Adipocyte (in vitro differentiated cells): ENCODE measurements at regions not wholly inside any gene's neighbourhood (a gene's known extent, or its start where the extent isn't known, plus 50 kb on each side); places are given as distances from the start of the nearest gene placed in this dataset.

ENCODE experiments used
- DNase-seq: peaks from one replicate; pipeline ENCODE4 v3.0.0-alpha.2; 2015; ENCODE audit warnings: low read depth
- H3K27me3 ChIP-seq: replicated peaks from 2 replicates; pipeline ENCODE4 v1.7.0; 2013; ENCODE audit warnings: mild to moderate bottlenecking, low read length, moderate library complexity; ENCODE audit not compliant: control insufficient read depth, insufficient read depth
- H3K36me3 ChIP-seq: 2 replicates; pipeline ENCODE4 v1.7.0; 2013; ENCODE audit warnings: low read length, mild to moderate bottlenecking, moderate library complexity; ENCODE audit not compliant: control insufficient read depth, insufficient read depth, severe bottlenecking
- H3K4me1 ChIP-seq: 2 replicates; pipeline ENCODE4 v1.7.0; 2013; ENCODE audit warnings: mild to moderate bottlenecking, low read length, moderate library complexity; ENCODE audit not compliant: control insufficient read depth, insufficient read depth
- H3K4me3 ChIP-seq: 2 replicates; pipeline ENCODE4 v1.7.0; 2013; ENCODE audit warnings: mild to moderate bottlenecking, low read length, moderate library complexity
- H3K9ac ChIP-seq: 2 replicates; pipeline ENCODE4 v1.7.0; 2013; ENCODE audit warnings: mild to moderate bottlenecking, low read length, moderate library complexity
- H3K9me3 ChIP-seq: 2 replicates; pipeline ENCODE4 v1.7.0; 2013; ENCODE audit warnings: mild to moderate bottlenecking, low read length, moderate library complexity; ENCODE audit not compliant: control insufficient read depth

DNA sequence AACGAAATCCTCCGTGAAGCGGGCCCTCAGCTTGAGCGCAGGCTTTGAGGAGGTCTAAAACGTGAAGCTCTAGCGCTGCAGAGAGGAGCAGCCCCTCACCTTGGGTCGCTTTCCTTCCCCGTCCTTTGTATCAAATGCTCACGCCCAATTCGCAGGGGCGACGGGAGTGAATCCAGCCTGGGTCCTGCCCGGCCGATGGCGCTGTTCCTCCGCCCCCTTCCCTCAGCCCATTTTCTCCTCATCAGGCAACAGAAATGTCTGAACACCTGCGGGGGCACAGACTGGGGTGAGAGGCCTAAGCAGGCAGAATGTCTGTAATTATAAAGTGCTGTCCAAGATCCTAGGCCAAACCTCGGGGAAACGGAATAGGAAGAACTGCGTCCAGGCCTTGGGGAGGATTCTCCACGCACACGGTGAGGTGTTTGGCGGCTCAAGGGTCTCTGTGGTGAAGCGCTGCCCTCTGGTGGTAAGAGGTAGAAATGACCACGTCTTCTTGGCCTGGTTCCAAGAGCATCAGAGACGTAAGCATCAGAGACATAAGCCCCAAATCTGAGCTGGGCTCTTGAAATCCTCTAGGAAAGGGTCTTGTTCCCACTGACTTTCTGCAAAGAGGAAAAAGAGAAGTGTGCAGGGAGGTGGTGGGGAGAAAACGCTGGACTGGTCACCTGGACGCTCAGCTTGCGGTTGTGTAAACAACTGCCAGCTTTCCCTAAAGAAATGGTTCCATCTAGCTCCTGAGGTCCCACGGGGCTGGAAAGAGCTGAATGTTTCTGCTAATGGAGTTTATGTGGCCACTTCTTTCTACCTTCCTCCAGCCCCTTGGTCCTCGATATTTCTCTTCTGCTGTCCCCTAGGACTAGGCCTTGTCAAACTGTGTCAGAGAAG is 92.1 kb upstream of the CD53 start:
- no peak overlapping the region for H3K4me3 ChIP-seq
- no peaks in the 10 kb centered on the region for H3K36me3 ChIP-seq
- H3K27me3 ChIP-seq = peaks cover 39% of the 10 kb centered on the region
- no peaks in the 10 kb centered on the region for H3K4me1 ChIP-seq
- DNase-seq = peak; percentile 58
- no peak overlapping the region for H3K9ac ChIP-seq
- H3K9me3 ChIP-seq = no peaks in the 10 kb centered on the region

DNA sequence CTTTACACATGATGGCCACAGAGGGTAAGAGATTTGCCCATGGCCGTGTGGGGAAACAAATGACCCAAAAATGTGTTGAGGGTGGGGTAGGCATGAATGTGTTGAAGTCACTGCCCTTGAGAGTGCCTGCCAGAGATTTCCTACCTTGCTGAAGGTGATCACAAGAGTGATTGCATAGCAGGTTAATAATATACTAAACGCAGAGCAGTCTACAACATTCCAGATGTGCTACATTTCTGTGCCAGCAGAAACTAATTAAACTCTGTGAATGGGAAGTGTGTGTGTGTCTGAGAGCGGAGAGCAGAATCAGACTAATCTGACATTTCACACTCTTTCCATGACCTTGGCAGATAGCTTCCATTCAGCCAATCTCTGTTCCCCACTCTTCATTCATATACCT is 93.3 kb upstream of the CD53 start:
- H3K36me3 ChIP-seq = no peaks in the 10 kb centered on the region
- H3K4me3 ChIP-seq = no peak overlapping the region
- no peak for DNase-seq

DNA sequence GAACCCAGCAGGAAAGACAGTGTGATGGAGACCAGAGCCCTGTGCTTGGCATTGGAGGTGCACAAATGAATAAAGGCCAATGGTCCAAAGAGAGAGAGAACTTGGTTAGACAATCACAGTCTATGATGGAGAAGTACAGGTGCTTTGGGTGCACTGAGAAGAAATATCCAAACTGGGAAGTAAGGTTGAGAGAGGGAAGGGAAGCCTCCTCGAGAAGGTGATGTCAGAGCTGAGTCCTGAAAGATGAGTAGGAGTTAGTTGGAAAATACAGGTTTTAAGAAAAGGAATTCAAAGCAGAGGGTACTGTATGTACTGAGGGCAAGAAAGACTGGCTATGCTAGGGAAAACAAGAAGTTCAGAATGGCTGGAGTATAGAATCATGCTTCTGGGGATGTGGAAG is 94.1 kb upstream of the CD53 start:
- Histone ChIP-seq H3K4me3 (no peak overlapping the region), H3K9ac (no peak overlapping the region), H3K4me1 (no peaks in the 10 kb centered on the region), H3K9me3 (no peaks in the 10 kb centered on the region), H3K27me3 (peaks cover 31% of the 10 kb centered on the region), H3K36me3 (no peaks in the 10 kb centered on the region)
- no peak for DNase-seq

More for the DNA sequence above, 93.3 kb upstream of the CD53 start:
- no peaks in the 10 kb centered on the region for H3K4me1 ChIP-seq
- no peaks in the 10 kb centered on the region for H3K9me3 ChIP-seq
- peaks cover 33% of the 10 kb centered on the region for H3K27me3 ChIP-seq
- H3K9ac ChIP-seq = no peak overlapping the region

DNA sequence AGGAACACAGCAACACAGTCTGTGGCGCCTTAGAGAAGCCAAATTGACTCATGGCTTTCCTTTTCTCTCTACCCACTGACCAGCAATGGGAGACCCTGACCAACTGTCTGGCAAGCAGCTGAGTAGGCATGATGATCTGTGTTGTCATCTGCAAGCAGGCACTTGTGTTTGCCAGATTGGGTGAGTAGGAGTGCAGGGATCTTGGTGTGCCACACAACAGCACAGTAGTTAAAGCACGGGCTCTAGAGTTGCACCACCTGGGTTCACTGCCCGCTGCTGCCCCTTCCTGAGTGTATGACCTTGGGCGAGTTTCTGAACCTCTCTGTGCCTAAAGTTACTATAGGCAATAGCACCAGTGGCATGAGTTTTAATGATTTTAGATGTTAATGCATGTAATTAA is 95.7 kb upstream of the CD53 start:
- H3K9ac ChIP-seq = no peak overlapping the region
- peaks cover 45% of the 10 kb centered on the region for H3K27me3 ChIP-seq
- no peak overlapping the region for H3K4me3 ChIP-seq
- H3K36me3 ChIP-seq = no peaks in the 10 kb centered on the region
- H3K9me3 ChIP-seq = no peaks in the 10 kb centered on the region
- no peak for DNase-seq
- H3K4me1 ChIP-seq = no peaks in the 10 kb centered on the region

DNA sequence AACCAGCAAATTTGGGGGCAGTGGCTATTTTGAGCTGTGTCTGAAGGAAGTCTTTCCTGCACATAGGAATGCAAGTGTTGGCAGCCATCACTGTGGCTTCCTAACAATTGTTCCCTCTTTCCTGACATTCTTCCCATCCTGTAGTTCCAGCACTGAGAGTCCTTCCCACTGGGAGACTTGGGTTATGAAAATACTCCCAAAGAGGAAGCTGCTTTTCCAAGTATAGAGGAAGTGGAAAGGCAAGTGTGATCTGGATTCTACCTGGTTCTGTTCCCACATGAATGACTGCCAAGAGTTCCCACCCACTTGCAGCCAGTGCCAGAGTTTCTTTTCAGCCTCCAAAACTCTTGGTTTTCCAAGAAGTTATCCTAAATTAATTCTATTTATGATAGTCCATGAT is 98.5 kb upstream of the CD53 start:
- Histone ChIP-seq H3K4me3 (no peak overlapping the region), H3K9ac (no peak overlapping the region), H3K4me1 (no peaks in the 10 kb centered on the region), H3K27me3 (peaks cover 52% of the 10 kb centered on the region), H3K9me3 (no peaks in the 10 kb centered on the region), H3K36me3 (no peaks in the 10 kb centered on the region)
- no peak for DNase-seq

DNA sequence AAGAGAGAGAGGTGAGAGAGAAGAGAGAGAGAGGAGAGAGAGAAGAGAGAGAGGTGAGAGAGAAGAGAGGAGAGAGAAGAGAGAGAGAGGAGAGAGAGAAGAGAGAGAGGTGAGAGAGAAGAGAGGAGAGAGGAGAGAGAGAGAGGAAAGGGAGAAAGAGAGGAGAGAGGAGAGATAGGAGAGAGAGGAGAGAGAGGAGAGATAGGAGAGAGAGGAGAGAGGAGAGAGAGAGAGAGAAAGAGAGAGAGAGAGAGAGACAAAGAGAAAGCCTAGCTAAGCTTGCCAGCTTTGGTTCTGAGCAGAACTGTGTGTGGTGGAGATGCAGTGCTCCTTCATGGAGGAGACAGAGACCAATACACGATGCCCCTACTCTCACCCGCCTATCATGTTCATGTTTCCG is 99.1 kb upstream of the KCNA3 start:
- no peak for DNase-seq
- H3K4me3 ChIP-seq = no peak overlapping the region
- H3K27me3 ChIP-seq = peaks cover 55% of the 10 kb centered on the region
- no peak overlapping the region for H3K9ac ChIP-seq
- H3K4me1 ChIP-seq = no peaks in the 10 kb centered on the region
- no peaks in the 10 kb centered on the region for H3K36me3 ChIP-seq
- no peaks in the 10 kb centered on the region for H3K9me3 ChIP-seq

DNA sequence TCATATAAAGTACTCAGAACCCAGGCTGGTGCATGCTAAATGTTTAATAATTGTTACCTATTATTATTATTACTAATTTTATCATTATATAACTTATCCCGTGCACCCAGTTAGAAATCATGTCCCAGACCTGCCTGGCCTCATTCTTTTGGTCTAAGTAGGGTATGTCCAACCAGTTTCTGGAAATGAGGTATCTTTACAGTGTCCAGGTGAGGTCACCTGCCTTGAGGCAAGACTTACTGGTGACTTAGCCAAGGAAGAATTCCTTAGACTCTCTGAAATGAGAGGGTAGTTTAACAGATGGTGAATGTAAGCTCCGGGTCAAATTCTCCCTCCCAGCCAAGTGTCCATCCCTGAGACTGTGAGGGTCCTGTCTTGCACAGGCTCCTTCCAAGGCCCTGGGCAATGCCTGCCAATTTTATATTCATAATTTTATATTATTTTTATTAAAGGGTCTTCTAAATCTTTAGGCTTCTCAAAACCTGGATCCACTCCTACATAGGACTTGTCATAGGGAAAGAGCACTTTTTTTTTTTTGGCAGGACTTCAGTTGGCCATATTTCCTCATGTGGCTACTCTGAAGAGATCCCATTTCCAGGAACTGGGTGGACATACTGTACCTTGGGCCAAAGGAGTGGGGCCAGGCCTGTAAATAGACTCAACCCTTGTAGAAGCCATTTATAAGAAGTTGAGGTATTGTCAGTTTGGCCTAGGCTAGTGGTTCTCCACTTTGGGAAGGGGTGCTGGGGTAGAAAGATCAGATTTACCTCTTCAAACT is 96.7 kb upstream of the KCNA3 start:
- Histone ChIP-seq H3K36me3 (no peaks in the 10 kb centered on the region), H3K27me3 (peaks cover 65% of the 10 kb centered on the region), H3K9ac (no peak overlapping the region), H3K4me3 (no peak overlapping the region), H3K4me1 (no peaks in the 10 kb centered on the region), H3K9me3 (no peaks in the 10 kb centered on the region)
- no peak for DNase-seq

DNA sequence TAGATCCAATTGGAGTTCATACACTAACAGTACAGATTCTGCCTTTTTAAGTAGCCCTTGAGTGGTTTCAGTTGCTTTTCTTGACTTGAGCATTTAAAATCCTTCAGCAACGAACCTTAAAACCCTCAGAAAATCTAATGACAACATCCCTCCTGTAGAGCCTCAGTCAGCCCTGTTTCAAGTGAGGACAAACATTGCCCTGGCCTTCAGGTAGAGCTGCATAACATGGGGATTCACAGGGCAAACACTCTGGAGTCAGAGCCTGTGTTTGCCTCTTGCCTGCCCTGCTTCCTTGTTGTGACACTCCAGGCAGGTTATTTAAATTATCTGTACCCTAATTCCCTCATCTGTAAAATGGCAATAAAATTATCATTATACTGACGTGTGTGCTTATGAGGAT is 96.1 kb upstream of the KCNA3 start:
- H3K9ac ChIP-seq = no peak overlapping the region
- no peaks in the 10 kb centered on the region for H3K9me3 ChIP-seq
- no peaks in the 10 kb centered on the region for H3K36me3 ChIP-seq
- no peak for DNase-seq
- peaks cover 65% of the 10 kb centered on the region for H3K27me3 ChIP-seq
- H3K4me1 ChIP-seq = no peaks in the 10 kb centered on the region
- no peak overlapping the region for H3K4me3 ChIP-seq

DNA sequence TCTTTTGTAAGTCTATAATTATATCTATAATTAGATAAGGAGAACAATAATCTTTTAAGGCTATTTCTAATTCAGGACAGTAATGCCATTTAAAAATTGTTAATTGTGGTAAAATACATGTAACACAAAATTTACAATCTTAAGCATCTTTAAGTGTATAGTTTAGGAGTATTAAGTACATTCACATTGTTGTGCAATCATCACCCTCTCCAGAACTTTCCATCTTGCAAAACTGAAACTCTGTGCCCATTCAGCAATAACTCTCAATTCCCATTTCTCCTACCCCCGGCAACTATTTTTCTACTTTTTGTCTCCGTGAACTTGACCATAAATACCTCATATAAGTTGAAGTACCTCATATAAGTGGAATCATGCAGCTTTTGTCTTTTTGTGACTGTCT is 93.9 kb upstream of the KCNA3 start:
- Histone ChIP-seq H3K27me3 (peaks cover 71% of the 10 kb centered on the region), H3K4me1 (no peaks in the 10 kb centered on the region), H3K9me3 (no peaks in the 10 kb centered on the region), H3K4me3 (no peak overlapping the region), H3K9ac (no peak overlapping the region), H3K36me3 (no peaks in the 10 kb centered on the region)
- no peak for DNase-seq

DNA sequence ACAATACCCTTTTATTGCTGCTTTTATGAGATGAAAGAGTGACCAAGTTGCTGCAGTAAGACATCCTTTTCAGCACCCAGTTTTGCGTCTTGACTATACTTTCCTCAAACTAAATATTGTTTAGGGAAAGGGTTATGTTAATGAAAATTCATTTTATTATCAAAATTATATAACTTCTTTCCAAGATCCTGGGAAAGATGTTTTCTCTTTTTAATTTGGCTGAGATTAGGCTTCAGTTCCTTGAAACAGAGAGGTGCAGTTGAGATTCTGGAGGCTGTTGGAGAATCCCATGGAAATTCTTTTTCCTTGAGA is 91.6 kb upstream of the KCNA3 start:
- Histone ChIP-seq H3K9me3 (no peaks in the 10 kb centered on the region), H3K4me3 (no peak overlapping the region)

DNA sequence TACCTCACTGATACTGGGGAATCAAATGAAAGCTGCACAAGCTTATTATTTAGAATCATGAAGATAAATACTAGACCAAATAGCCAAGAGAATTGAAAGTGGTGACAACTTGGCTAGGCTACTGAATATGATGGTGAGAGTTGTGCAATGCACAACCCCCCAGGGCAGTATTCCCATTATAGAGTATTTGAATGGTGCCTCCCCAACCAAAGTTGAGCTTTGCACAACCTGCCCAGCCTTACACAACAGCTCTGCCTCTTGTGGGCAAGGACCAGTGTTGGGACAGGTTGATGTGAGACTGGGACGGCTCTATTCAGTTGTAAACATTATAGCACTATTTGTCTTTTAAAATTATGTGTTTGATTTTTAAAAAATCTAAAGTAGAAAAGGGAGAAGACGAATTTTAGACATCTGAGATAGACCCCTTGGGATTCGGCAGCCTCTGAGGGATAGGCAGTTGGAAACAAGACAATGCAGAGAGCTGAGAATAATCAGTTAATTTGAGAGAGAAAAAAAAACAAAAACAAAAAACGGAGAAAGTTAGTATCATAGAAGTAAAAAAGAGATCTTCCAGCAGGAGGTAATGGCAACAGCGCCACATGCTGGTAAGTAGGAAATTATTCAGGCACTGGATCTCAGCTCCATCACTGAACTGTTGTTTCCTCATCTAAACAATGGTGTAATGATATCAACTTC is 91.0 kb upstream of the KCNA3 start:
- Histone ChIP-seq H3K4me3 (no peak overlapping the region), H3K9ac (no peak overlapping the region), H3K9me3 (no peaks in the 10 kb centered on the region), H3K36me3 (no peaks in the 10 kb centered on the region), H3K4me1 (no peaks in the 10 kb centered on the region), H3K27me3 (peaks cover 79% of the 10 kb centered on the region)
- DNase-seq = peak; percentile 72

More for the DNA sequence above, 91.6 kb upstream of the KCNA3 start:
- H3K36me3 ChIP-seq = no peaks in the 10 kb centered on the region
- H3K4me1 ChIP-seq = no peaks in the 10 kb centered on the region
- no peak for DNase-seq
- H3K9ac ChIP-seq = no peak overlapping the region
- H3K27me3 ChIP-seq = peaks cover 74% of the 10 kb centered on the region
